ENCODE measurements at regions not wholly inside any gene's neighbourhood (a gene's known extent, or its start where the extent isn't known, plus 50 kb on each side); places are given as distances from the start of the nearest gene placed in this dataset.

- no peak for TF ChIP-seq CTCF (IDR thresholded peaks at IDR 0.05; ENCODE audit: insufficient read depth, low read length, poor library complexity, severe bottlenecking)
- no peaks in the 10 kb centered on the region for H3K27me3 ChIP-seq (replicated peaks; ENCODE audit: control insufficient read depth, insufficient read depth, low read length)
- no peak overlapping the region for H3K4me3 ChIP-seq (replicated peaks; ENCODE audit: low read depth, low read length)
- no peaks in the 10 kb centered on the region for H3K36me3 ChIP-seq (ENCODE audit: control insufficient read depth, insufficient read depth, low read length)
- DNase-seq (ENCODE audit: extremely low read depth, insufficient read length) = no peak
Measured at GRCh38 chr9:13971966-13972655, 341.8 kb downstream of the NFIB start.

DNA sequence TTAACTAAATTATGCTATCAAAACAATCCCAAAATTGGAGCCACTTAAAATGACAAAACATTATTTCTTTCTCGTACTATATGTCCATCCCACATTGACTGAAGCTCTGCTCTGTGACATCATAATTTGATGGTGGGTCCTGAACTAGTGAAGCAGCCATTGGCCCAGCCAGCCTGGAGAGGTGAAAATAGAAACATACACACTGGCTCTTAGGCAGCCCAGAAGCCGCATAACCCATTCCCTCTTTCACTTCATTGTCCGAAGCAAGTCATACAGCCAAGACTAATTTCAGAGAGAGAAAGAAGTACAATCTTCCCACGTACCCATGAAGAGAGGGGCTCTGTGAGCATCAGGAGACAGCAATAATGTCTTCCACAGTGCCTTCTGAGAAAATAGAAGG is 342.5 kb downstream of the NFIB start:
- no peak for TF ChIP-seq CTCF (IDR thresholded peaks at IDR 0.05; ENCODE audit: insufficient read depth, low read length, poor library complexity, severe bottlenecking)
- DNase-seq (ENCODE audit: extremely low read depth, insufficient read length) = no peak
- Histone ChIP-seq H3K36me3 (ENCODE audit: control insufficient read depth, insufficient read depth, low read length) (no peaks in the 10 kb centered on the region), H3K4me3 (replicated peaks; ENCODE audit: low read depth, low read length) (no peak overlapping the region), H3K27me3 (replicated peaks; ENCODE audit: control insufficient read depth, insufficient read depth, low read length) (no peaks in the 10 kb centered on the region)

DNA sequence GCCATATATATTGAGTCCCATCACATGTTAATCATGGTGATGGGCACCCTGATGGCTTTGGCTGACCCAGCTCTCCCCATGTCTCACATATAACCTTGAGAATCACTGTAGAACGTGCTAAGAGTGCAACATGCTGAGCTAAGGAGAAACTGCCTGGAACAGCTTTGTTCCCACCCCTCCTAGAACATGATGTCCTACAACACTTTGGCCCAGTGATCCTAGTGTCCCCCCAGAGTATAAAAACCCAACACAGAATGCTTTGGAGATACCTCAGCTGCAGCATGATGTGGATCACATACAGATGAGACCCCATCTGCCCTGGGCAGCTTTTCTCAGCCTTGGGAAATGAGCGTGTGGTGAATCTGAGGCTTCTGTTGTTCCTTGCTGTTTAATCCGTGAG is 343.5 kb downstream of the NFIB start:
- Histone ChIP-seq H3K4me3 (replicated peaks; ENCODE audit: low read depth, low read length) (no peak overlapping the region), H3K27me3 (replicated peaks; ENCODE audit: control insufficient read depth, insufficient read depth, low read length) (no peaks in the 10 kb centered on the region), H3K36me3 (ENCODE audit: control insufficient read depth, insufficient read depth, low read length) (no peaks in the 10 kb centered on the region)
- no peak for TF ChIP-seq CTCF (IDR thresholded peaks at IDR 0.05; ENCODE audit: insufficient read depth, low read length, poor library complexity, severe bottlenecking)
- no peak for DNase-seq (ENCODE audit: extremely low read depth, insufficient read length)

DNA sequence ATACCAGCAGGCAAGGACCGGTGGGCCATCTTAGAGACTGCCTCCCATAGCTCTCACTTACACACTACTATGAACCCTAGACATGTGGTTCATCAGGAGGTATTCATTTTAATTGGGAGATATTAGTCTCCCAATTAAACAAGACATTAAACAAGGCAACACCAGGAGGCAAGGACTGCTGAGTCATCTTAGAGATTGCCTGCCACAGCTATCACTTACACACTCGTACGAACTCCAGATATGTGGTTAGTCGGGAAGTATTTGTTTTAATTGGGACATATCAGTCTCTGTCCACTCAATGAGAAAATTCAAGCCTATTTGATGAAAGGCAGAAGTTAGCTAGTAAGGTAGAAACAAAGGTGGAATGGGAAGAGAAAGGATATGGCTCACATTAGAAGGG is 343.9 kb downstream of the NFIB start:
- TF ChIP-seq CTCF (IDR thresholded peaks at IDR 0.05; ENCODE audit: insufficient read depth, low read length, poor library complexity, severe bottlenecking) = no peak
- Histone ChIP-seq H3K4me3 (replicated peaks; ENCODE audit: low read depth, low read length) (no peak overlapping the region), H3K27me3 (replicated peaks; ENCODE audit: control insufficient read depth, insufficient read depth, low read length) (no peaks in the 10 kb centered on the region), H3K36me3 (ENCODE audit: control insufficient read depth, insufficient read depth, low read length) (no peaks in the 10 kb centered on the region)
- DNase-seq (ENCODE audit: extremely low read depth, insufficient read length) = no peak

- H3K4me3 ChIP-seq (replicated peaks; ENCODE audit: low read depth, low read length) = no peak overlapping the region
- no peaks in the 10 kb centered on the region for H3K27me3 ChIP-seq (replicated peaks; ENCODE audit: control insufficient read depth, insufficient read depth, low read length)
- TF ChIP-seq CTCF (IDR thresholded peaks at IDR 0.05; ENCODE audit: insufficient read depth, low read length, poor library complexity, severe bottlenecking) = no peak
- H3K36me3 ChIP-seq (ENCODE audit: control insufficient read depth, insufficient read depth, low read length) = no peaks in the 10 kb centered on the region
- no peak for DNase-seq (ENCODE audit: extremely low read depth, insufficient read length)
Measured at GRCh38 chr9:13967438-13967837, 346.5 kb downstream of the NFIB start.

- no peak for DNase-seq (ENCODE audit: extremely low read depth, insufficient read length)
- Histone ChIP-seq H3K27me3 (replicated peaks; ENCODE audit: control insufficient read depth, insufficient read depth, low read length) (no peaks in the 10 kb centered on the region), H3K36me3 (ENCODE audit: control insufficient read depth, insufficient read depth, low read length) (no peaks in the 10 kb centered on the region), H3K4me3 (replicated peaks; ENCODE audit: low read depth, low read length) (no peak overlapping the region)
- TF ChIP-seq CTCF (IDR thresholded peaks at IDR 0.05; ENCODE audit: insufficient read depth, low read length, poor library complexity, severe bottlenecking) = no peak
Measured at GRCh38 chr9:13967011-13967410, 346.9 kb downstream of the NFIB start.
